GM06990 (cell line): ENCODE measurements at regions not wholly inside any gene's neighbourhood (a gene's known extent, or its start where the extent isn't known, plus 50 kb on each side); places are given as distances from the start of the nearest gene placed in this dataset.

Source experiments
- DNase-seq: peaks from one replicate; pipeline ENCODE4 v3.0.0-alpha.2; 2011; ENCODE audit not compliant: insufficient read length; ENCODE audit errors: extremely low read depth
- H3K27me3 ChIP-seq: replicated peaks from 2 replicates; pipeline ENCODE4 v1.6.0; 2011; ENCODE audit warnings: low read length; ENCODE audit not compliant: control insufficient read depth, insufficient read depth
- H3K36me3 ChIP-seq: 2 replicates; pipeline ENCODE4 v1.5.1; 2011; ENCODE audit warnings: low read length; ENCODE audit not compliant: control insufficient read depth, insufficient read depth
- H3K4me3 ChIP-seq: replicated peaks from 2 replicates; pipeline ENCODE4 v1.5.1; 2011; ENCODE audit warnings: low read depth, mild to moderate bottlenecking, control low read depth, low read length
- TF ChIP-seq, protein P1 (sequence below): IDR thresholded peaks from 2 replicates; pipeline ENCODE4 v1.5.1; 2011; ENCODE audit warnings: low read length, control low read depth, mild to moderate bottlenecking, inconsistent platforms; ENCODE audit not compliant: insufficient read depth, poor library complexity, severe bottlenecking

DNA sequence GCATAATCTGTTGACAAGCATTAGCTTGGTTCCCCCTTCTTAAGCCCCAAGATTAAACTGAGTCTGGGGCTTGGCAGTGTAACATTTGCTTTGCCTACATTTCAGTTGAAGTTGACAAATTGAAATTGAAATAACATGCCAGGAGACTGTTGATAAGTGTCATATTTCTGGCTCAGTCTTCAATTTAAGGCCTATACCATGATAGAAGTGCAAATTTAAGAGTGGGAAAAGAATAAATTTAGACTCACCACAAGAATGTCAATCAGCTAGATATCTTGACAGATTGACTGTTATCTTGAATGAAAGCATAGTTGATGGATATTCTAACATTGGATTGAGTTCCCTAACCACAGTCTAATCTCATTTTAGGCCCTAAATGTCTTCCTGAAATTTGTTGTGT is 117.6 kb downstream of the MAGEB17 start:
- no peak for DNase-seq
- Histone ChIP-seq H3K27me3 (no peaks in the 10 kb centered on the region), H3K4me3 (no peak overlapping the region), H3K36me3 (no peaks in the 10 kb centered on the region)
- TF ChIP-seq, protein P1, sequence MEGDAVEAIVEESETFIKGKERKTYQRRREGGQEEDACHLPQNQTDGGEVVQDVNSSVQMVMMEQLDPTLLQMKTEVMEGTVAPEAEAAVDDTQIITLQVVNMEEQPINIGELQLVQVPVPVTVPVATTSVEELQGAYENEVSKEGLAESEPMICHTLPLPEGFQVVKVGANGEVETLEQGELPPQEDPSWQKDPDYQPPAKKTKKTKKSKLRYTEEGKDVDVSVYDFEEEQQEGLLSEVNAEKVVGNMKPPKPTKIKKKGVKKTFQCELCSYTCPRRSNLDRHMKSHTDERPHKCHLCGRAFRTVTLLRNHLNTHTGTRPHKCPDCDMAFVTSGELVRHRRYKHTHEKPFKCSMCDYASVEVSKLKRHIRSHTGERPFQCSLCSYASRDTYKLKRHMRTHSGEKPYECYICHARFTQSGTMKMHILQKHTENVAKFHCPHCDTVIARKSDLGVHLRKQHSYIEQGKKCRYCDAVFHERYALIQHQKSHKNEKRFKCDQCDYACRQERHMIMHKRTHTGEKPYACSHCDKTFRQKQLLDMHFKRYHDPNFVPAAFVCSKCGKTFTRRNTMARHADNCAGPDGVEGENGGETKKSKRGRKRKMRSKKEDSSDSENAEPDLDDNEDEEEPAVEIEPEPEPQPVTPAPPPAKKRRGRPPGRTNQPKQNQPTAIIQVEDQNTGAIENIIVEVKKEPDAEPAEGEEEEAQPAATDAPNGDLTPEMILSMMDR = no peak

- no peak overlapping the region for H3K4me3 ChIP-seq
- no peaks in the 10 kb centered on the region for H3K27me3 ChIP-seq
- DNase-seq = no peak
- TF ChIP-seq, protein P1 = no peak
- H3K36me3 ChIP-seq = no peaks in the 10 kb centered on the region
Measured at GRCh38 chrX:16290997-16291396, 123.7 kb downstream of the MAGEB17 start.

DNA sequence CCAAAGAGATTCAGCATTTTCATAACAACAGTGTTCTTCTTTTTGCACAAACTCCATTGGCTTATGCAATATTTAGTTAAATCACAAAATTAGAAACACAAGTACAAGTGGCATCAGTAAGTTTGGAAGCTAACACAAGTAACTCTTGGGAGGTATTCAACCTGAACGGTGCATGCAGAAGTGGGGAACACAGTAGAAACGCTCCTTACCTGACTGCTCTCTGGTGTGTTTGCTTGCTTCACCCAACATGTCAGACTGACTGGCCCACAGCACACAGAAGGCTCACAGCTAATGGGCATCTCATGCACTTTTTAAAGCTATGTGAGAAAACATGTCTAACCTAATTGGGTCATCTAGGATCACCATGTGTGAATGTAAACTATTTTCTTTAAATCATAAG is 133.6 kb downstream of the MAGEB17 start:
- Histone ChIP-seq H3K36me3 (no peaks in the 10 kb centered on the region), H3K27me3 (no peaks in the 10 kb centered on the region), H3K4me3 (no peak overlapping the region)
- no peak for DNase-seq
- TF ChIP-seq, protein P1 = no peak

- DNase-seq = no peak
- H3K27me3 ChIP-seq = no peaks in the 10 kb centered on the region
- no peak overlapping the region for H3K4me3 ChIP-seq
Measured at GRCh38 chrX:16304751-16305150, 137.5 kb downstream of the MAGEB17 start.

DNA sequence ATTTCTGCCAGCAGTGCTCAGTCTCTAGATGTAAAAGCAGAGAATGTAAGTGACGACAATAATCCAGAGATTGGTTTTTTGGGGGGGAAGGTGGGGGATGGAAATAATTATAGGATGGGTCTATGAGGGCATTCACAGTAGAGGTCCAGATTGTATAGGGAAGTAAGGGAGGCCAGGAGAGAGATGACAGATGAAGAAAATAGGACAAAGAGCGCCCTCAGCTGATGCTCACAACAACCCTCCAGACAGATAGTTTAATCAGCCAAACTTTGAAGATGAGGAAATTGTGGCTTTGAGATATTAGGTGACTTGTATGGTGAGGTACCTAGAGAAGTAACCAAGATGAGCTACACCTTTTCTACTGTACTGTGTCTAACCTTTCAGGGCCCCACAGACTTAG is 137.9 kb downstream of the MAGEB17 start:
- no peaks in the 10 kb centered on the region for H3K27me3 ChIP-seq
- no peaks in the 10 kb centered on the region for H3K36me3 ChIP-seq
- TF ChIP-seq, protein P1 = no peak
- H3K4me3 ChIP-seq = no peak overlapping the region
- DNase-seq = no peak

More at GRCh38 chrX:16304751-16305150, 137.5 kb downstream of the MAGEB17 start:
- H3K36me3 ChIP-seq = no peaks in the 10 kb centered on the region
- TF ChIP-seq, protein P1 = no peak

DNA sequence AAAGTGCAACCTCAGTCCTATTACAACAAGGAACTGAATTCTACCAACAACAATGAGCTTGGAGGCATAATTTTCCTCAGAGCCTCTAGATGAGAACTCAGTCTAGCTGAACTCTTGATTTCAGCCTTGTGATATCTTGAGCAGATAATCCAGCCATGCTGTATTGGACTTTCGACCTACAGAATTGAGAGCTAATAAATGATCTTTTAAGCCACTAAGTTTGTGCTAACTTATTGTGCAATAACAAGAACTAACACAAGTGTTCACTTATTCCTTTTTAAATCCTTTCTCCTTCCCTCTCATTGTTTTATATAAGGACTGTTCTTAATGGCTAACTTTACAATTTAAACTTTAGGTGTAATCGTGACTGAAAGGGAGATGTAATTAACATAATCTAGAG is 140.7 kb downstream of the MAGEB17 start:
- TF ChIP-seq, protein P1 = no peak
- Histone ChIP-seq H3K27me3 (no peaks in the 10 kb centered on the region; the same call in 1 of the 2 replicates), H3K36me3 (no peaks in the 10 kb centered on the region), H3K4me3 (no peak overlapping the region)
- DNase-seq = no peak
